Psoas muscle (tissue), 7 donors: ENCODE measurements at regions not wholly inside any gene's neighbourhood (a gene's known extent, or its start where the extent isn't known, plus 50 kb on each side); places are given as distances from the start of the nearest gene placed in this dataset.

ENCODE experiments used
- ATAC-seq, 4 donors: fragments of 200-7000 bp; cut with Tn5 transposase; one replicate each; pipeline ENCODE4 v1.9.1; 2020; ENCODE audit warnings: moderate library complexity in 3 of 4, mild to moderate bottlenecking in 2 of 4
- DNase-seq, 2 donors: peaks; one replicate each; pipeline ENCODE4 v3.0.0-alpha.2; 2020
- H3K27ac ChIP-seq: fragments of 200-600 bp; one replicate; pipeline ENCODE4 v1.8.0; 2022
- H3K27me3 ChIP-seq, 3 donors: fragments of 200-600 bp in 1 of 3; one replicate each; pipeline versions ENCODE4 v1.6.1 to v1.8.0; 2013 to 2022; ENCODE audit warnings: low read length in 2 of 3, mild to moderate bottlenecking in 2 of 3, moderate library complexity in 1 of 3; ENCODE audit not compliant: insufficient read depth in 3 of 3
- H3K36me3 ChIP-seq, 2 donors: fragments of 200-600 bp in 1 of 2; one replicate each; pipeline versions ENCODE4 v1.6.1 to v1.8.0; 2013 to 2022; ENCODE audit warnings: low read depth in 1 of 2, mild to moderate bottlenecking in 1 of 2, moderate library complexity in 1 of 2; ENCODE audit not compliant: insufficient read depth in 1 of 2
- H3K4me1 ChIP-seq: fragments of 200-600 bp; one replicate; pipeline ENCODE4 v1.8.0; 2022
- H3K4me3 ChIP-seq: fragments of 200-600 bp; one replicate; pipeline ENCODE4 v1.8.0; 2022; ENCODE audit warnings: mild to moderate bottlenecking
- H3K9me3 ChIP-seq: fragments of 200-600 bp; one replicate; pipeline ENCODE4 v1.8.0; 2022
- CTCF ChIP-seq: fragments of 200-600 bp; IDR thresholded peaks from one replicate; pipeline ENCODE4 v1.8.0; 2022; ENCODE audit warnings: antibody characterized with exemption
- WGBS, 3 donors: extraction: QIAGEN DNeasy Blood & Tissue Kit; methylation state at CpG; one replicate each; pipeline versions ENCODE4 v1.1.6 to v1.1.7; 2013; 5-methylcytosine and 5-hydroxymethylcytosine counted together
- intact Hi-C, 2 donors: fragments of 100-400 bp; cut with DNase I; formaldehyde crosslinking; loops; one replicate each; pipeline versions ENCODE4 v1.11.0 to v1.14.2; 2022
- donor health status: healthy with polysubstance abuse.
- donor health status: DM: no; HTN: no; CAD: no; lungs with moderate emphysema.
- donor health status: Bipolar disorder and iron deficiency.
- donor health status: healthy.
- donor health status: DM: yes; HTN: yes; CAD: no.
- donor health status: DM: no; HTN: no; CAD: no.
- donor health status: DM: yes; HTN: yes; CAD: no.

GRCh38 chr4:152103181-152103901, 342.5 kb upstream of the GATB start:
- TF ChIP-seq CTCF, result no peak
- H3K36me3 ChIP-seq, result no peaks in the 10 kb centered on the region
- DNase-seq (no peak), ATAC-seq (no peak)
- H3K27me3 ChIP-seq, result no peaks in the 10 kb centered on the region
- H3K27ac ChIP-seq, result no peak overlapping the region
- 59 to 64% (median 60%) methylated on average over 8 of the region's 8 CpGs for WGBS, 3 donors
- no peak overlapping the region for H3K4me3 ChIP-seq
- no peaks in the 10 kb centered on the region for H3K4me1 ChIP-seq
- intact Hi-C loops, result no loop called here
- no peaks in the 10 kb centered on the region for H3K9me3 ChIP-seq

GRCh38 chr4:152102436-152103000, 341.7 kb upstream of the GATB start:
- intact Hi-C loops, result no loop called here

DNA sequence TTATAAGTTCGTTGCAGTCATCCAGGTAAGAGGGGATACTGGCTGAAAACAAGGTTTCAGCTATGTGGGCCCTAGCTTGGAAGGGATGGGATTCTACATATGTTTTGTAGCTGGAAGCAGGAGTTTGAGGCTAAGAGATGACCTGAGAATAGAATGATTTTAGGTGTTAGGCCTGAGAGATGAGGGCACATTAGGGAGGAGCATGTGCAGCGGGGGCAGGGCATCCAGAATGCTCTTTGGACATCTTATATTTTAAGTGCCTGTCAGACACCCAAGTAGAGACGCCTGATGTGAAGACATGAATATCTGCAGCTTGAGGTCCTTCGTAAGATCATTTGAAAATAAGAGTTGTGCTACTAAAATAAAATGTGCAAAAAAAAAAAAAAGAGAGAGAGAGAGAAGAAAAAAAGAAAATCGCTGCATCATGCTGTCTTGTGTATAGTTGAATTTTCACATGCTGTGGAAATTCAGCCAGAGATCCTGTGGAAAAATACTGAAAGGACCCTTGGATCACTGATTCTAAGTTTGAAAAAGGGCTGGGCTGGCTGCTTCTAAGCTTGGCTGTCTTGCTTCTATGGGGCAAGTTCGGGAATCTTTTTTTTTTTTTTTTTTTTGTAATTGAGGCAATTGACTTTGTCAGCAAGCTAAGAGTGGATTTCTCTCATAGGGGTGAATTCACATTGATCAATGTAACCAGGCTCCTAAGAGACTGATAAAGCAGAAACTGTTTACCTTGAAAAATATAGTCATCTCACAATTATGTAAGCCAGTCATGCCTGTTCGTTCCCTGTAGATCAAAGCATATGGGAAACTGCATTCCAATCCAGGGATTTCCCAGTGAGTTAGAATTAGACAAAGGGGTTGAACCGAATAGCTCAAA, 341.0 kb upstream of the GATB start:
- TF ChIP-seq CTCF, result no peak
- no peaks in the 10 kb centered on the region for H3K36me3 ChIP-seq
- DNase-seq (no peak), ATAC-seq (no peak)
- H3K27me3 ChIP-seq, result no peaks in the 10 kb centered on the region
- intact Hi-C loops, result no loop called here
- H3K4me3 ChIP-seq, result no peak overlapping the region
- H3K9me3 ChIP-seq, result no peaks in the 10 kb centered on the region
- WGBS, 3 donors, result 80 to 85% (median 84%) methylated on average over 8 of the region's 8 CpGs
- no peak overlapping the region for H3K27ac ChIP-seq
- no peaks in the 10 kb centered on the region for H3K4me1 ChIP-seq

More at GRCh38 chr4:152102436-152103000, 341.7 kb upstream of the GATB start:
- Histone ChIP-seq H3K36me3 (no peaks in the 10 kb centered on the region), H3K9me3 (no peaks in the 10 kb centered on the region), H3K4me1 (no peaks in the 10 kb centered on the region), H3K27me3 (no peaks in the 10 kb centered on the region), H3K4me3 (no peak overlapping the region), H3K27ac (no peak overlapping the region)
- WGBS, 3 donors, result 75 to 89% (median 79%) methylated on average over 5 of the region's 5 CpGs
- ATAC-seq, result no peak
- no peak for DNase-seq
- no peak for TF ChIP-seq CTCF

DNA sequence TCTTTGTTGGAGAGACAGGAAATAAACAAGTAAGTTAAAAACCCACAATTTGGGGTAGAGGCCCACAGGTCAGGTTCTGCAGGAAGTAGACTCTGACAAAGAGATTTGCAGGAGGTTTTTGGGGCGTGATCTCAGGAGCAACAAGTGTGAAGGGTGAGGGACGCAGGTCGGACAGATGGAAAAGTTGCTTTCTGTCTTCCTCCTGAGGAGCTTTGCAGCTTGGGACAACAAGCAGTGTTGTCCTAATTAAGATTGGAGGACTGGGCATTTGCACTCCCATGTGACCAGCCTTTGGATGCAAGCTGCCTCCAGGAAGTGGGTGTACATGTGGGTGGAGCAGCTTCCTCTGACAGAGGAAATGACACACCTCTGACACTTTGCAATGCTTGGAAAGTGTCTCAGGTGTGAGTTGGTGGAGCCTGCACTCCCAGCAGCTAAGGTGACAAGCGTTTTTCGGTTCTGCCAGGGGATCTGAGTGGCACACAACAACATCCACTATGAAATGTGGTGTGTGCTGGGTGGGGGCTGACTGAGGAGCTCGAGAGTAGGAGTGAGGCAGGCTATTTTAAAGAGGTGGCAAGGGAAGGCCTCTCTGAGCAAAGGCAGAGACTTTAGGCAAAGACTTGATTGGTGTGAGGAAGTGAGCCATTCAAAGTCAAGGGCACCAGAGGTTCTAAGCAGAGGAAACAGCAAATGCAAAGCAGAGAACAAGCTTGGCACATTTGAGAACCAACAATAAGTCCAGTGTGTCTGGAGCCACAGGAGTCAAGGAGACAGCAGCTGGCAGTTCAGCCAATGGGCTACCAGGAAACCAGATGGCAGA, 339.8 kb upstream of the GATB start:
- Histone ChIP-seq H3K9me3 (no peaks in the 10 kb centered on the region), H3K27ac (no peak overlapping the region), H3K27me3 (no peaks in the 10 kb centered on the region), H3K4me3 (no peak overlapping the region), H3K36me3 (no peaks in the 10 kb centered on the region), H3K4me1 (no peaks in the 10 kb centered on the region)
- peak in 1 of 4 donors; percentile 24 for ATAC-seq
- TF ChIP-seq CTCF, result no peak
- intact Hi-C loops, result no loop called here
- DNase-seq, result no peak
- 74 to 79% (median 78%) methylated on average over 6 of the region's 6 CpGs for WGBS, 3 donors
